ENCODE measurements at regions not wholly inside any gene's neighbourhood (a gene's known extent, or its start where the extent isn't known, plus 50 kb on each side); places are given as distances from the start of the nearest gene placed in this dataset.

DNA sequence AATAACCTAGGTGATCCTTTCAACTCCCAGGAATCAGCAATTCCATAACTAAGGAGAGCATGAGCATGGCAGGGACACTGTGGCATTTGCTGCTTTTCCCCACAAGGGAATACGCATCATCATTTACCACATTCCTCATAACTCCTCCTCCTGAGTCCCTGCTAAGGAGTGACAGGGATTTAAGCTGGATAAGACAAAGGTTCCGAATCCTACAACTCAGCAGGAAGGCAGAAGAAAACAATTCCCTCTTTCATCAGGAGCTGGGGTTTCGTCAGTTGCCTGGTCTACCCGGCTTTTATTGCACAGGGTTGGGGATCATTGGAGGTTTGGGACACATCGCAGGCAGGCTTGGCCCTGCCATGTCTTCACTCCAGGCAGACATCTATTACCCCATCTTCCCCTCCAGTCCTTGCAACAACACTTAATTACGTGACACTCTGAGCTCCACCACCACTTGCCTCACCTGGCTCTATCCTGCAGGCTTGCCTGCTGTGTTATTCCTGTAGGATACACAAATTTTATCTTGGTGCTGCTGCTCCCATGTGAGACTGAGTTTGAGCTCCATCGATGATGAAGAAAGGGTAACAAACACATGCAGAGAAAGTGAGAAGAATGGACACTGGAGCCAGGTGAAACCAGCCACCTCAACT is 563.0 kb upstream of the KLF4 start:
- TF ChIP-seq POLR2A (IDR thresholded peaks at IDR 0.05; ENCODE audit: low read length) (no peak), GATA1 (IDR thresholded peaks at IDR 0.05; ENCODE audit: low read depth, low read length) (no peak)

Measured in erythroblast (primary cell).